Thoracic aorta (tissue), 2 donors: ENCODE measurements at regions not wholly inside any gene's neighbourhood (a gene's known extent, or its start where the extent isn't known, plus 50 kb on each side); places are given as distances from the start of the nearest gene placed in this dataset.

Experiments
- ATAC-seq: fragments of 150-250 bp; one replicate; pipeline ENCODE4 v1.8.0; 2017; ENCODE audit warnings: low read depth; ENCODE audit not compliant: insufficient number of reproducible peaks, low FRiP score
- DNase-seq: peaks from one replicate; pipeline ENCODE4 v3.0.0-alpha.2; 2020; ENCODE audit warnings: low spot score
- H3K27ac ChIP-seq, 2 donors: fragments of 200-600 bp; sonication (generic); 1 replicate in 1 of 2; 2 replicates in 1 of 2; pipeline ENCODE4 v1.5.1; 2016; ENCODE audit warnings: mild to moderate bottlenecking in 2 of 2, moderate library complexity in 2 of 2
- H3K27me3 ChIP-seq: fragments of 200-600 bp; sonication (generic); replicated peaks from 2 replicates; pipeline ENCODE4 v1.6.0; 2016; ENCODE audit warnings: mild to moderate bottlenecking; ENCODE audit not compliant: insufficient read depth
- H3K36me3 ChIP-seq: fragments of 200-600 bp; sonication (generic); one replicate; pipeline ENCODE4 v1.5.1; 2016
- H3K4me1 ChIP-seq, 2 donors: fragments of 200-600 bp; sonication (generic); 1 replicate in 1 of 2; 2 replicates in 1 of 2; pipeline versions ENCODE4 v1.5.1 to v1.6.0; 2016; ENCODE audit warnings: low read depth in 2 of 2, mild to moderate bottlenecking in 1 of 2; ENCODE audit not compliant: control insufficient read depth in 1 of 2
- H3K4me3 ChIP-seq: fragments of 200-600 bp; sonication (generic); 2 replicates; pipeline ENCODE4 v1.5.1; 2016; ENCODE audit warnings: mild to moderate bottlenecking
- H3K9me3 ChIP-seq: fragments of 200-600 bp; sonication (generic); 2 replicates; pipeline ENCODE4 v1.5.1; 2016
- CTCF ChIP-seq: fragments of 200-600 bp; sonication (generic); IDR thresholded peaks from one replicate; pipeline ENCODE4 v1.5.1; 2019; ENCODE audit warnings: antibody characterized with exemption

- Histone ChIP-seq H3K27me3 (no peaks in the 10 kb centered on the region), H3K9me3 (no peaks in the 10 kb centered on the region), H3K4me3 (peak overlapping the region; percentile 9), H3K36me3 (no peaks in the 10 kb centered on the region), H3K4me1 (peaks cover 22% of the 10 kb centered on the region in 2 donors), H3K27ac (peak overlapping the region in 1 of 2 donors; percentile 31)
- TF ChIP-seq CTCF: no peak
- ATAC-seq: no peak
- DNase-seq: no peak
Observed at GRCh38 chr11:129260750-129261149, 68.6 kb upstream of the ARHGAP32 start.

GRCh38 chr11:129259931-129260348, 67.8 kb upstream of the ARHGAP32 start:
- H3K4me1 ChIP-seq: peaks cover 22% of the 10 kb centered on the region in 2 donors
- no peak overlapping the region for H3K4me3 ChIP-seq
- no peaks in the 10 kb centered on the region for H3K9me3 ChIP-seq
- DNase-seq: no peak
- no peaks in the 10 kb centered on the region for H3K27me3 ChIP-seq
- H3K36me3 ChIP-seq: no peaks in the 10 kb centered on the region
- TF ChIP-seq CTCF: no peak
- no peak overlapping the region for H3K27ac ChIP-seq
- ATAC-seq: no peak

GRCh38 chr11:129258205-129258604, 66.1 kb upstream of the ARHGAP32 start:
- Histone ChIP-seq H3K27ac (no peak overlapping the region), H3K4me1 (peaks cover 20 to 22% of the 10 kb centered on the region in 2 donors), H3K9me3 (no peaks in the 10 kb centered on the region), H3K4me3 (no peak overlapping the region), H3K27me3 (no peaks in the 10 kb centered on the region), H3K36me3 (no peaks in the 10 kb centered on the region)
- DNase-seq: no peak
- ATAC-seq: no peak
- no peak for TF ChIP-seq CTCF

GRCh38 chr11:129257512-129257911, 65.4 kb upstream of the ARHGAP32 start:
- no peaks in the 10 kb centered on the region for H3K27me3 ChIP-seq
- no peak overlapping the region for H3K4me3 ChIP-seq
- DNase-seq (no peak), ATAC-seq (no peak)
- TF ChIP-seq CTCF: no peak
- peaks cover 17 to 20% of the 10 kb centered on the region in 2 donors for H3K4me1 ChIP-seq
- no peaks in the 10 kb centered on the region for H3K9me3 ChIP-seq
- no peaks in the 10 kb centered on the region for H3K36me3 ChIP-seq
- H3K27ac ChIP-seq: no peak overlapping the region

- no peaks in the 10 kb centered on the region for H3K36me3 ChIP-seq
- DNase-seq (no peak), ATAC-seq (no peak)
- H3K4me3 ChIP-seq: no peak overlapping the region
- H3K4me1 ChIP-seq: peaks cover 0 to 9% of the 10 kb centered on the region in 2 donors
- no peaks in the 10 kb centered on the region for H3K9me3 ChIP-seq
- no peak overlapping the region for H3K27ac ChIP-seq
- H3K27me3 ChIP-seq: no peaks in the 10 kb centered on the region
- TF ChIP-seq CTCF: no peak
Observed at GRCh38 chr11:129252621-129253020, 60.5 kb upstream of the ARHGAP32 start.
